ENCODE measurements at regions not wholly inside any gene's neighbourhood (a gene's known extent, or its start where the extent isn't known, plus 50 kb on each side); places are given as distances from the start of the nearest gene placed in this dataset.

- Histone ChIP-seq H2AFZ (ENCODE audit: low read depth, low read length) (no peak overlapping the region), H3F3A (ENCODE audit: insufficient read depth, low read length, poor library complexity, severe bottlenecking) (no peaks in the 10 kb centered on the region), H3K36me3 (ENCODE audit: insufficient read depth, low read length) (no peaks in the 10 kb centered on the region), H3K9ac (ENCODE audit: low read length) (no peak overlapping the region), H3K4me3 (ENCODE audit: low read length) (no peak overlapping the region), H4K20me1 (ENCODE audit: insufficient read depth) (no peaks in the 10 kb centered on the region), H3K9me3 (ENCODE audit: low read length) (no peaks in the 10 kb centered on the region), H3K27ac (ENCODE audit: low read length) (no peak overlapping the region), H3K27me3 (ENCODE audit: insufficient read depth, low read depth, low read length) (no peaks in the 10 kb centered on the region), H3K79me2 (replicated peaks; ENCODE audit: insufficient read depth, low read length) (no peaks in the 10 kb centered on the region), H3K9me2 (ENCODE audit: insufficient read depth, low read length) (no peaks in the 10 kb centered on the region), H3K4me2 (ENCODE audit: low read length) (no peak overlapping the region)
- TF ChIP-seq SMC3 (conservative IDR thresholded peaks at IDR 0.05; ENCODE audit: poor library complexity) = no peak
- TF ChIP-seq TAF1 (IDR thresholded peaks at IDR 0.05; ENCODE audit: low read depth) = no peak
- no peak for TF ChIP-seq REST (IDR thresholded peaks at IDR 0.05; ENCODE audit: borderline replicate concordance)
- TF ChIP-seq CTCF (IDR thresholded peaks at IDR 0.05; ENCODE audit: poor library complexity, severe bottlenecking) = no peak
- TF ChIP-seq MXI1 (conservative IDR thresholded peaks at IDR 0.05; ENCODE audit: poor library complexity, severe bottlenecking) = no peak
- no peak for TF ChIP-seq EP300 (conservative IDR thresholded peaks at IDR 0.05; ENCODE audit: poor library complexity, severe bottlenecking)
- TF ChIP-seq RAD21 (conservative IDR thresholded peaks at IDR 0.05) = no peak
- TF ChIP-seq POLR2AphosphoS5 (IDR thresholded peaks at IDR 0.05) = no peak
- no peak for TF ChIP-seq EZH2 (IDR thresholded peaks at IDR 0.05; ENCODE audit: borderline replicate concordance, insufficient read depth, low read length, poor library complexity, severe bottlenecking)
Observed at GRCh38 chr5:165757791-165758190, 2252.4 kb downstream of the MAT2B start.

GRCh38 chr5:165775111-165775510 lies 2269.7 kb downstream of the MAT2B start:
- no peaks in the 10 kb centered on the region for H4K20me1 ChIP-seq (ENCODE audit: insufficient read depth)
- TF ChIP-seq EZH2 (IDR thresholded peaks at IDR 0.05; ENCODE audit: borderline replicate concordance, insufficient read depth, low read length, poor library complexity, severe bottlenecking) (no peak), TAF1 (IDR thresholded peaks at IDR 0.05; ENCODE audit: low read depth) (no peak), SMC3 (conservative IDR thresholded peaks at IDR 0.05; ENCODE audit: poor library complexity) (no peak), EP300 (conservative IDR thresholded peaks at IDR 0.05; ENCODE audit: poor library complexity, severe bottlenecking) (no peak), REST (IDR thresholded peaks at IDR 0.05; ENCODE audit: borderline replicate concordance) (no peak), POLR2AphosphoS5 (IDR thresholded peaks at IDR 0.05) (no peak), CTCF (IDR thresholded peaks at IDR 0.05; ENCODE audit: poor library complexity, severe bottlenecking) (no peak), MXI1 (conservative IDR thresholded peaks at IDR 0.05; ENCODE audit: poor library complexity, severe bottlenecking) (no peak), RAD21 (conservative IDR thresholded peaks at IDR 0.05) (no peak)

More at GRCh38 chr5:165775111-165775510, 2269.7 kb downstream of the MAT2B start:
- Histone ChIP-seq H3K4me3 (ENCODE audit: low read length) (no peak overlapping the region), H3K27me3 (ENCODE audit: insufficient read depth, low read depth, low read length) (no peaks in the 10 kb centered on the region), H3K9ac (ENCODE audit: low read length) (no peak overlapping the region), H2AFZ (ENCODE audit: low read depth, low read length) (no peak overlapping the region), H3K4me2 (ENCODE audit: low read length) (no peak overlapping the region), H3F3A (ENCODE audit: insufficient read depth, low read length, poor library complexity, severe bottlenecking) (no peaks in the 10 kb centered on the region), H3K36me3 (ENCODE audit: insufficient read depth, low read length) (no peaks in the 10 kb centered on the region), H3K9me3 (ENCODE audit: low read length) (no peaks in the 10 kb centered on the region), H3K79me2 (replicated peaks; ENCODE audit: insufficient read depth, low read length) (no peaks in the 10 kb centered on the region), H3K9me2 (ENCODE audit: insufficient read depth, low read length) (no peaks in the 10 kb centered on the region), H3K27ac (ENCODE audit: low read length) (no peak overlapping the region)
